ENCODE measurements at regions not wholly inside any gene's neighbourhood (a gene's known extent, or its start where the extent isn't known, plus 50 kb on each side); places are given as distances from the start of the nearest gene placed in this dataset.

GRCh38 chr20:52892023-52892422 is 80.1 kb upstream of the TSHZ2 start:
- TF ChIP-seq CTCF (IDR thresholded peaks at IDR 0.05; ENCODE audit: low read length) (no peak), EZH2 (optimal IDR thresholded peaks at IDR 0.05; ENCODE audit: low read depth, low read length) (no peak)

Data from MM.1S (cell line).